HT1080 (cell line): ENCODE measurements at regions not wholly inside any gene's neighbourhood (a gene's known extent, or its start where the extent isn't known, plus 50 kb on each side); places are given as distances from the start of the nearest gene placed in this dataset.
A peak's percentile ranks its signal among the peaks of the same experiment; 100 is the strongest.
"Not testable (repeated sequence)": the region's sequence is repeated elsewhere in the genome, so short reads cannot be mapped to it uniquely, and the experiment has no call there.

ENCODE experiments used
- DNase-seq: peaks from one replicate; pipeline ENCODE4 v3.0.0-alpha.2; 2015; ENCODE audit warnings: low read depth

DNA sequence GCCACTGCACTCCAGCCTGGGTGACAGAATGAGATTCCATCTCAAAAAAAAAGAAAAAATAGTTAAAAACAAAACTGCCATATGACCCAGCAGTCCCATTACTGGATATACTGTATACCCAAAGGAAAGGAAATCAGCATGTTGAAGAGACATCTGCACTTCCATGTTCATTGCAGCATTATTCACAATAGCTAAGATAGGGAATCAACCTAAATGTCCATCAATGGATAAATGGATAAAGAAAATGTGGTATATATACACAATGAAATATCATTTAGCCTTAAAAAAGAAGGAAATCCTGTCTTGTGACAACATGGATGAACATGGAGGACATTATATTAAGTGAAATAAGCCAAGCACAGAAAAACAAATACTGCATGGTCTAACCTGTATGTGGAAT lies 160.7 kb downstream of the DUSP6 start:
- DNase-seq: not testable (repeated sequence)

DNA sequence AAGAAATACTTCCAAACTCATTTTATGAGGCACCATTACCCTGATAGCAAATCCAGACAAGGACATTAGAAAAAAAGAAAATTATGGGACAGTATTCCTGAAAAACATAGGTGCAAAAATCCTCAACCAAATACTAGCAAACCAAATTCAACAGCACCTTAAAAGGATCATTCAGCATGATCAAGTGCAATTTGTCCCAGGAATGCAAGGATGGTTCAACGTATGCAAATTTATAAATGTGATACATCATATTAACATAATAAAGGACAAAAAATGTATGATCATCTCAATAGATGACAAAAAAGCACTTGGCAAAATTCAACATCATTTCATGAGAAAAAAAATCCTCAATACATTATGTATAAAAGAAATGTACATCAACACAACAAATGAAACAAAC lies 162.9 kb downstream of the DUSP6 start:
- DNase-seq: no peak

DNA sequence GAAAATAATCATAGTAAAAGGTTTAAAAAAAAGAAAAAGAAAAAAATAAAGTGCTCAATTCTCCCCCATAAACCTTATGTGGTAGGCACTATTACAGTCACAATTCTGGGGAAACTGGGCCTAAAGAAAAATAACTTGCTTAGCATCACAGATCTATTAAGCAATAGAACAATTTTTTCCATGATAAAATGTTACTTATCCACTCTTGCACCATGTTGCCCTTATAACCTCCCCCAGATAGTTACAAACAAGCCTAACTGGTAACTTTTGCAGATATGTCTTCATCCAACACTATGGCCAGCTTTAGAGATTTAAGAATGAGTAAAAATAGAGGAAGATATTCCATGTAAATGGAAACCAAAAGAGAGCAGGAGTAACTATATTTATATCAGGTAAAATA lies 164.8 kb downstream of the DUSP6 start:
- no peak for DNase-seq

DNA sequence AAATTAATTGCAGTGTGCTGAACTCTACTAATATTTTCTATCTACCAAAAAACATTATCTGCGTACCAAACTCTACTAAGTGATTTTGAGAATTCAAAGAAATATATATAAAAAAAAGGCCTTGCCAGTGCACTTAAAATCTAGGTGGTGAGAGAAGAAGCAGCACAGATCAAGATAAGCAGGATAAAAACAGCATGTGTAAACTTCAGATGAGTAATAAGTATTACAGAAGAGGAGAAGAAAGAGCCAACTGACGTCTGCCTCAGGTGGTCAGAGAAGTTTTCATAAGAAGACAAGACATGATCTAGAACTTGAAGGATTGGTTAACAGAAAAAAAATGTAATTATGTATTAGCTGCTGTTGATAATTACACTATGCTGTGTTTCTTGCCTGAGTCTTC lies 166.4 kb downstream of the DUSP6 start:
- DNase-seq: no peak

- DNase-seq: peak; percentile 27
Measured at GRCh38 chr12:89185181-89185580, 167.1 kb downstream of the DUSP6 start.

- no peak for DNase-seq
Measured at GRCh38 chr12:89183985-89184435, 168.3 kb downstream of the DUSP6 start.

- DNase-seq: peak; percentile 79
Measured at GRCh38 chr12:89181271-89181920, 170.9 kb downstream of the DUSP6 start.

GRCh38 chr12:89180496-89180895 lies 171.8 kb downstream of the DUSP6 start:
- DNase-seq: no peak

- peak; percentile 78 for DNase-seq
Measured at GRCh38 chr12:89179983-89180382, 172.3 kb downstream of the DUSP6 start.

GRCh38 chr12:89179245-89179644 lies 173.1 kb downstream of the DUSP6 start:
- no peak for DNase-seq

DNA sequence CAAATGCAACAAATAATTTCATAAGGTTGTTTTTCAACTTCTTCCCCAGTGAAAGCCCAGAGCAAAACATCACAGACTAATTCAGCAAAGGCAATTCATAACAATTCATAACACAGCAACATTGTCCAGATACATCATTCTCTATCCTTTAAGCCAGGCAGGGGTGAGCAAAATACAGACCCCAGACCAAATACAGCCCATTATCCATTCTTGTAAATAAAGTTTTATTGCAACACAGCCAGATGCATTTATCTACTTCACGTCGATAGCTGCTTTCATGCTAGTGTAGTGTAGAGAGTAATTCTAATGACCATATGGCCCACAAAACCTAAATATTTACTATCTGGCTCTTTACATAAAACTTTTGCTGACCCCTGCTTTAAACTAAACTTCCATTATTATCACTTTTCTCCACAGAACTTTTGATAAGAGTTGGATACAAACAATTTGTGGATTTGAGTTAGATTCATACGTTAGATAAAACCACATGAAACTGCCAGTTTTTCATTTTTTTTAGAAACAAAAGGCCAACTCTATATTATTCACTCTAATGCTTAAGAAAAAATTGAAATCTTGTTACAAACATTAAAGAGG lies 174.4 kb downstream of the DUSP6 start:
- no peak for DNase-seq

GRCh38 chr12:89176676-89177075 lies 175.6 kb downstream of the DUSP6 start:
- DNase-seq: no peak

DNA sequence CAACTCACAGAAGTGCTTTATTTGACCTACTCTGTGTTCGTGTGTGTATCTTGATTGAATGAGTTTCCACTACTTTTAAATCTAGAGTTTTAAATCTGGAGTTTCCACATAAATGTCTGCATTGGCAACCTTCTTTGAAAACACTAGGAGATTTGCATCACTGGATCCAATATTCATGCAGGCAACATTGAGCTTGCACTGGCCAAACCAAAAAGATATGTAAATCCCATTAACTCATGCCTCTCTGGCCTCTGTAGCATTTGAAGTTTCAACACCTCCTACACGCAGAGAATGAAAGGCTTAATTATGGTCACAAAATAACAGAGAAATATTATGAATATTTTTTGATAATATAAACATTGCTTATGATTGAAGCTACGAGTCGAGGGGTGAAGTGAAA lies 178.6 kb downstream of the DUSP6 start:
- DNase-seq: no peak

GRCh38 chr12:89173096-89173495 lies 179.2 kb downstream of the DUSP6 start:
- DNase-seq: no peak

- no peak for DNase-seq
Measured at GRCh38 chr12:89172224-89172623, 180.1 kb downstream of the DUSP6 start.

DNA sequence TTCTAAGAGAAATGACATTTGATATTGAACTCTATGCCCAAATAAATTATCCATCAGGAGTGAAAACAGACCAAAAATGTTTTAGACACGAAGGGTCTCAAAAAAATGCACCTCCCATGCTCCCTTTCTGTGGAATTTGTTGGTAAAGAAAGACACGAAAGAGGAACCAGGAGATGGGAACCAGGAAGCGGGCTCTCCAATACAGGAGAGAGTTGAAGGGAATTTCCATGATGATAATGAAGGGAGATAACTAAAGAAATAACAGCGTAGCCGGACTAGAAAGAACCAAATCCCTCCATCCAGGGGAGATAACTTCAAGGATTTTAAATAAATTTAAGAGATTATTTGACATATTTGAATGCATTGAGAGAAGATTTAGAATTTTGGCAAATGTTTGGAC lies 183.0 kb downstream of the DUSP6 start:
- no peak for DNase-seq

DNA sequence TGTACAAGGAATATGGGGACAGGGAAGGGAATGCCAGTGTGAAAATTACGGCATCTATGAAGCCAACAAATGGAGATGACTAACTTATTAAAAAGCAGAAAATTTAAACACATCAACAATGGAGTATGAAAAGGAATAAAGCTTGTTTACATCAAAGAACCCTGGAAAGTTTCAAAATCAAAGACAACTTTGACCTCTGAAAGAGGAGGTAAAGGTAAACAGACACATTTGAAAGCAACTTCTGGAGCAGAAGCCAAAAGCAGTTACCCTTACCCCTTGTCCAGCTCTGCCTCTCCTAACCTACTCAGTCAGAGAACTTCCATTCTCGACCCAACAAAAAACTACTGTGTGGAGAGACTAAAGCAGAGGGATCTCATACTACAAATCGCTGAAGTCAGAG lies 184.3 kb downstream of the DUSP6 start:
- no peak for DNase-seq

GRCh38 chr12:89166525-89166934 lies 185.8 kb downstream of the DUSP6 start:
- DNase-seq: peak; percentile 67

- DNase-seq: no peak
Measured at GRCh38 chr12:89166121-89166520, 186.2 kb downstream of the DUSP6 start.

GRCh38 chr12:89165703-89166102 lies 186.6 kb downstream of the DUSP6 start:
- no peak for DNase-seq

DNA sequence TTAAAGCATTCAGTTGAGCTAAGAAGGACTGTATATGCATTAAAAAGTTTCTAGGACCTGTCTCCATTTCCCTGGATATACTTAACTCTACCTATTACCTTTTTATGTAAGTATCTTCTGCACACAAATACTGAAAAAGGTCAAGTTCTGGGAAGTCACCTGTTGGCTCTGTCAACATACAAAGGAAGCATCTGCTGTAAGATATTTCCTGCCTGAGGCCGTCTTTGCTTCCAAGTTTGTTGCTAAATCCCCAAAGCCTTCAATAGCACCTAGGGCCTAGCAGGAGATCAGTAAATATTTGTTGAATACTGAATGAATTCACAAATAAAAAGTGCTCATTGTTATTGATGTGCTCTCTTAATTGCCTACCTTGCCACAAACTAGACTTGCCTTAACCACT lies 188.4 kb downstream of the DUSP6 start:
- DNase-seq: no peak

DNA sequence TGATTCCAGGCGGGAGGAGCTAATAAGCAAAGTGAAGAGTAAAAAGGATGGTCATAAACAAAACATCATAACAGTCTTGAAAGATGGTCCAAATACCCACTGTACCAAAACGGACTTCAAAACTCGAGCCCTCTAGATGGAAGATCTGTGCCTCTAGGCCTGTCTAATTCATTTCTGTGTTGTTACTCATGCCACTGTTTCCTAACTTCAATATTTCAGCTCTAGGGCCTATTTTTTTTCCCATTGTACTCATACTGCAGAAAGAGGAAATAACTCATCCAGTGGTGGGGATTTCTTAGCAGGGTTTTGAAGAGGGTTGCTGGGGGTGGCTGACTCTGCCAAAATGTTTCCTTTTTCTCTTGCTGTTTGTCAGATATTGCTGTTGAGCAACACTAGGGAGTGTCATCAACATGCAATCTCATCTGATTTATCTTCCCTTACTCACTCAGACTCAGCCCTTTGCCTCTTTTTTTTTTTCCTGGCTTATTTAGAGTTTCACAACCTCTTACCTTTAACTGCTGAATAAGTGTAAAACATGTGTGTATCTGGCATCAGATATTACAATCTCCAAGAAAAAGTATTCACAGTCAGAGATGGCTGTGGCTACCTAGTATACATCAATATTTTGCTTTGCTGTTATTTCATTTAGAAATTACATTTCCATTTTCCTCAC lies 189.6 kb downstream of the DUSP6 start:
- DNase-seq: peak; percentile 100

GRCh38 chr12:89161557-89161956 lies 190.7 kb downstream of the DUSP6 start:
- DNase-seq: no peak
